ENCODE measurements at regions not wholly inside any gene's neighbourhood (a gene's known extent, or its start where the extent isn't known, plus 50 kb on each side); places are given as distances from the start of the nearest gene placed in this dataset.

DNA sequence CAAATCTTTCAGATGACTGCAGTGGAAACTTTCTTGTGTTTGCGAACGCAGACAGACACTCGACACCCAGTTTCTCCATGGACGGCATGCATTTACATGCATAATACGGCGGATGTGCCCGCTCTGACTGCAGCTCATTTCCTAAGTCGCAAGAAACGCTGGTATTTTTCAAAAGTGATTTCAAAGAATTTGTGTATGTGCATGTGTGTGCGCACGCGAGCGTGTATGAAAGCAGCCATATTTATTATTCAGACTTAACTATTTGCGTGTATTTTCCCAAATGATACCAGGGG is 436.5 kb upstream of the MGMT start:
- TF ChIP-seq EZH2phosphoT487 (IDR thresholded peaks at IDR 0.05; ENCODE audit: low read depth), result no peak
- TF ChIP-seq, protein P1, sequence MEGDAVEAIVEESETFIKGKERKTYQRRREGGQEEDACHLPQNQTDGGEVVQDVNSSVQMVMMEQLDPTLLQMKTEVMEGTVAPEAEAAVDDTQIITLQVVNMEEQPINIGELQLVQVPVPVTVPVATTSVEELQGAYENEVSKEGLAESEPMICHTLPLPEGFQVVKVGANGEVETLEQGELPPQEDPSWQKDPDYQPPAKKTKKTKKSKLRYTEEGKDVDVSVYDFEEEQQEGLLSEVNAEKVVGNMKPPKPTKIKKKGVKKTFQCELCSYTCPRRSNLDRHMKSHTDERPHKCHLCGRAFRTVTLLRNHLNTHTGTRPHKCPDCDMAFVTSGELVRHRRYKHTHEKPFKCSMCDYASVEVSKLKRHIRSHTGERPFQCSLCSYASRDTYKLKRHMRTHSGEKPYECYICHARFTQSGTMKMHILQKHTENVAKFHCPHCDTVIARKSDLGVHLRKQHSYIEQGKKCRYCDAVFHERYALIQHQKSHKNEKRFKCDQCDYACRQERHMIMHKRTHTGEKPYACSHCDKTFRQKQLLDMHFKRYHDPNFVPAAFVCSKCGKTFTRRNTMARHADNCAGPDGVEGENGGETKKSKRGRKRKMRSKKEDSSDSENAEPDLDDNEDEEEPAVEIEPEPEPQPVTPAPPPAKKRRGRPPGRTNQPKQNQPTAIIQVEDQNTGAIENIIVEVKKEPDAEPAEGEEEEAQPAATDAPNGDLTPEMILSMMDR (IDR thresholded peaks at IDR 0.05; ENCODE audit: low read depth, low read length), result no peak

Measured in OCI-LY3 (cell line).